Adrenal gland (tissue), 5 donors: ENCODE measurements at regions not wholly inside any gene's neighbourhood (a gene's known extent, or its start where the extent isn't known, plus 50 kb on each side); places are given as distances from the start of the nearest gene placed in this dataset.

Source experiments
- CTCF ChIP-seq, 6 experiments: fragments of 450-650 bp in 4 of 6; fragments of 200-600 bp in 2 of 6; sonication (generic) in 1 of 6; IDR thresholded peaks; 1 replicate in 5 of 6; 2 replicates in 1 of 6; pipeline versions ENCODE4 v1.5.1 to v1.8.0; 2016 to 2021; ENCODE audit warnings: antibody characterized with exemption in 6 of 6, mild to moderate bottlenecking in 2 of 6, moderate library complexity in 1 of 6
- POLR2A ChIP-seq, 2 donors: fragments of 450-650 bp; IDR thresholded peaks; one replicate each; pipeline ENCODE4 v1.6.1; 2017; ENCODE audit warnings: antibody characterized with exemption in 2 of 2, mild to moderate bottlenecking in 2 of 2, moderate library complexity in 1 of 2
- donor health status: DM: no; HTN: no; CAD: no.

GRCh38 chr16:86210403-86211193 lies 299.7 kb upstream of the FOXF1 start:
- TF ChIP-seq CTCF (IDR thresholded peaks at IDR 0.05): no peak
- TF ChIP-seq POLR2A (IDR thresholded peaks at IDR 0.05): no peak
